Panc1 (cell line): ENCODE measurements at regions not wholly inside any gene's neighbourhood (a gene's known extent, or its start where the extent isn't known, plus 50 kb on each side); places are given as distances from the start of the nearest gene placed in this dataset.

ENCODE experiments used
- CTCF ChIP-seq: fragments of 450-650 bp; IDR thresholded peaks from 2 replicates; pipeline ENCODE4 v1.5.1; 2017; ENCODE audit warnings: mild to moderate bottlenecking
- POLR2AphosphoS5 ChIP-seq: IDR thresholded peaks from 2 replicates; pipeline ENCODE4 v1.6.1; 2012; ENCODE audit warnings: mild to moderate bottlenecking, low read depth, low read length, moderate library complexity
- REST ChIP-seq, 2 experiments: IDR thresholded peaks; 2 replicates each; pipeline ENCODE4 v1.6.1; 2011 to 2012; ENCODE audit warnings: low read depth in 2 of 2, control low read depth in 1 of 2, low read length in 1 of 2, mild to moderate bottlenecking in 1 of 2, moderate library complexity in 1 of 2; ENCODE audit not compliant: insufficient read depth in 1 of 2
- TCF7L2 ChIP-seq: IDR thresholded peaks from 2 replicates; pipeline ENCODE4 v1.6.1; 2011; ENCODE audit warnings: mild to moderate bottlenecking, low read depth, low read length, inconsistent platforms

GRCh38 chr7:119065966-119066365 lies 841.5 kb downstream of the ANKRD7 start:
- TF ChIP-seq CTCF (no peak), POLR2AphosphoS5 (no peak), TCF7L2 (no peak), REST (IDR thresholded peaks at IDR 0.05; ENCODE audit: insufficient read depth in 1 of 2, low read depth in 2 of 2, low read length in 1 of 2) (no peak)
